ENCODE measurements at regions not wholly inside any gene's neighbourhood (a gene's known extent, or its start where the extent isn't known, plus 50 kb on each side); places are given as distances from the start of the nearest gene placed in this dataset.

DNA sequence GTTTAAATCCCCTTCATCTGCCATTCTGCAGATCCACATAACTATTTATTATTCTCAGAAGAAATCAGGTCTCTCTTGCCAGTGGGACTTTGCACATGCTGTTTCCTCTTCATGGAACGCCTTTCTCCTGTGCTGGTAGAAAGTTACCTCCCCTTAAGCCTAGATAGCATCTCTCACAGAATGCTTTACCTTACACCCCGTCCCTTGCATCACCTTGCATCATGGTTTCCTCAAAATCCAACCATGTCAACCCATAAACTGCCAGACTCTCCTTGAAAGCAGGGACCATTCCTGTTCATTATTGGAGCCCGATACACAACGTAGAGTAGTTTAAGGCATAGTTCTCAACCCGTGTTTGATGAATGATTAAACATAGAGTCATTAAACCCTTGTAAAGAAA lies 396.2 kb upstream of the F9 start:
- H3K18ac ChIP-seq (ENCODE audit: insufficient read length, low read depth, low read length), result no peak overlapping the region
- no peak overlapping the region for H3K9ac ChIP-seq (ENCODE audit: extremely low read depth, insufficient read length, low read length)
- H2BK5ac ChIP-seq (ENCODE audit: insufficient read length, low read length), result no peak overlapping the region
- Mint-ChIP-seq H3K36me3 (ENCODE audit: insufficient read depth in 1 of 3, low read depth in 3 of 3) (no peaks in the 10 kb centered on the region), H3K4me3 (no peak overlapping the region), H3K27ac (no peak overlapping the region), H3K4me1 (peaks cover 0 to 4% of the 10 kb centered on the region in 2 experiments; a peak in 1 of 4 replicates), H3K27me3 (ENCODE audit: low read depth) (no peaks in the 10 kb centered on the region), H3K9me3 (peaks cover 0 to 9% of the 10 kb centered on the region in 2 experiments; a peak in 1 of 5 replicates)
- H3T11ph ChIP-seq (ENCODE audit: low read length), result no peak overlapping the region
- H3K14ac ChIP-seq (ENCODE audit: insufficient read depth, low read length), result no peak overlapping the region
- no peak overlapping the region for H2AK5ac ChIP-seq (ENCODE audit: insufficient read length, low read length)
- no peaks in the 10 kb centered on the region for H3K23me2 ChIP-seq (ENCODE audit: insufficient read length, low read depth, low read length, poor library complexity, severe bottlenecking)
- DNase-seq, result no peak
- no peak overlapping the region for H2AFZ ChIP-seq (ENCODE audit: low read length)
- no peaks in the 10 kb centered on the region for H3K9me3 ChIP-seq (ENCODE audit: control insufficient read depth, low read depth, low read length)
- no peak overlapping the region for H2BK120ac ChIP-seq (ENCODE audit: low read depth, low read length, poor library complexity, severe bottlenecking)
- no peak overlapping the region for H3K4me2 ChIP-seq (ENCODE audit: insufficient read depth, insufficient read length, low read length)
- no peak overlapping the region for H2BK12ac ChIP-seq (ENCODE audit: insufficient read length, low read depth, low read length)
- no peak overlapping the region for H3K27ac ChIP-seq (ENCODE audit: insufficient read length, low read depth, low read length)
- no peak overlapping the region for H4K8ac ChIP-seq (replicated peaks; ENCODE audit: insufficient read length, low read depth, low read length)
- H3K23ac ChIP-seq (ENCODE audit: insufficient read length, low read depth, low read length), result no peak overlapping the region
- H3K4ac ChIP-seq (ENCODE audit: low read depth, low read length), result no peak overlapping the region
- H3K79me2 ChIP-seq (ENCODE audit: insufficient read depth, low read length), result no peaks in the 10 kb centered on the region
- no peak overlapping the region for H2BK20ac ChIP-seq (ENCODE audit: low read depth, low read length, poor library complexity, severe bottlenecking)
- no peaks in the 10 kb centered on the region for H3K27me3 ChIP-seq (ENCODE audit: insufficient read depth, low read length)
- H4K91ac ChIP-seq (ENCODE audit: insufficient read length, low read depth, low read length), result no peak overlapping the region
- H3K4me1 ChIP-seq (ENCODE audit: insufficient read depth, low read length), result no peaks in the 10 kb centered on the region
- H2BK15ac ChIP-seq (ENCODE audit: low read depth, low read length), result no peak overlapping the region
- H3K56ac ChIP-seq (ENCODE audit: insufficient read length, low read depth, low read length), result no peak overlapping the region
- WGBS (ENCODE audit: extremely low coverage, insufficient read length, low lambda C conversion rate), result no CpG with 5 or more reads among the region's 5 CpGs
- no peaks in the 10 kb centered on the region for H4K20me1 ChIP-seq (ENCODE audit: control insufficient read depth, insufficient read depth, insufficient read length)
- TF ChIP-seq, protein P1, sequence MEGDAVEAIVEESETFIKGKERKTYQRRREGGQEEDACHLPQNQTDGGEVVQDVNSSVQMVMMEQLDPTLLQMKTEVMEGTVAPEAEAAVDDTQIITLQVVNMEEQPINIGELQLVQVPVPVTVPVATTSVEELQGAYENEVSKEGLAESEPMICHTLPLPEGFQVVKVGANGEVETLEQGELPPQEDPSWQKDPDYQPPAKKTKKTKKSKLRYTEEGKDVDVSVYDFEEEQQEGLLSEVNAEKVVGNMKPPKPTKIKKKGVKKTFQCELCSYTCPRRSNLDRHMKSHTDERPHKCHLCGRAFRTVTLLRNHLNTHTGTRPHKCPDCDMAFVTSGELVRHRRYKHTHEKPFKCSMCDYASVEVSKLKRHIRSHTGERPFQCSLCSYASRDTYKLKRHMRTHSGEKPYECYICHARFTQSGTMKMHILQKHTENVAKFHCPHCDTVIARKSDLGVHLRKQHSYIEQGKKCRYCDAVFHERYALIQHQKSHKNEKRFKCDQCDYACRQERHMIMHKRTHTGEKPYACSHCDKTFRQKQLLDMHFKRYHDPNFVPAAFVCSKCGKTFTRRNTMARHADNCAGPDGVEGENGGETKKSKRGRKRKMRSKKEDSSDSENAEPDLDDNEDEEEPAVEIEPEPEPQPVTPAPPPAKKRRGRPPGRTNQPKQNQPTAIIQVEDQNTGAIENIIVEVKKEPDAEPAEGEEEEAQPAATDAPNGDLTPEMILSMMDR (conservative IDR thresholded peaks at IDR 0.05), result no peak
- no peaks in the 10 kb centered on the region for H3K79me1 ChIP-seq (ENCODE audit: insufficient read depth, low read depth, low read length, poor library complexity, severe bottlenecking)
- H4K5ac ChIP-seq (ENCODE audit: insufficient read length, low read depth, low read length), result no peak overlapping the region
